Sigmoid colon (tissue), 6 donors: ENCODE measurements at regions not wholly inside any gene's neighbourhood (a gene's known extent, or its start where the extent isn't known, plus 50 kb on each side); places are given as distances from the start of the nearest gene placed in this dataset.

Experiments used
- DNase-seq: peaks from one replicate; pipeline ENCODE4 v3.0.0-alpha.2; 2019
- H3K27ac ChIP-seq, 4 donors: fragments of 200-600 bp; sonication (generic); one replicate each; pipeline ENCODE4 v1.5.1; 2016 to 2019; ENCODE audit warnings: mild to moderate bottlenecking in 1 of 4
- H3K27me3 ChIP-seq, 3 donors: fragments of 200-600 bp; sonication (generic); one replicate each; pipeline ENCODE4 v1.5.1; 2019; ENCODE audit warnings: mild to moderate bottlenecking in 1 of 3
- H3K36me3 ChIP-seq, 4 donors: fragments of 200-600 bp; sonication (generic); one replicate each; pipeline ENCODE4 v1.5.1; 2016 to 2019
- H3K4me1 ChIP-seq, 4 donors: fragments of 200-600 bp; sonication (generic); one replicate each; pipeline ENCODE4 v1.5.1; 2017 to 2019
- H3K4me3 ChIP-seq, 4 donors: fragments of 200-600 bp; sonication (generic); one replicate each; pipeline ENCODE4 v1.5.1; 2017 to 2019; ENCODE audit warnings: mild to moderate bottlenecking in 2 of 4, moderate library complexity in 1 of 4
- H3K9me3 ChIP-seq, 4 donors: fragments of 200-600 bp in 3 of 4; sonication (generic) in 3 of 4; one replicate each; pipeline versions ENCODE4 v1.5.1 to v1.6.1; 2013 to 2019
- CTCF ChIP-seq, 4 experiments: fragments of 450-650 bp in 3 of 4; fragments of 200-600 bp in 1 of 4; IDR thresholded peaks; one replicate each; pipeline ENCODE4 v1.5.1; 2016 to 2019; ENCODE audit warnings: antibody characterized with exemption in 4 of 4, mild to moderate bottlenecking in 3 of 4, moderate library complexity in 2 of 4
- EP300 ChIP-seq, 4 donors: sonication (generic); formaldehyde crosslinking; IDR thresholded peaks; one replicate each; pipeline ENCODE4 v1.6.1; 2017; ENCODE audit warnings: antibody characterized with exemption in 4 of 4
- POLR2A ChIP-seq, 2 donors: fragments of 450-650 bp; IDR thresholded peaks; one replicate each; pipeline ENCODE4 v1.6.1; 2016; ENCODE audit warnings: antibody characterized with exemption in 2 of 2, mild to moderate bottlenecking in 2 of 2, moderate library complexity in 2 of 2
- POLR2AphosphoS5 ChIP-seq, 4 donors: sonication (generic); formaldehyde crosslinking; IDR thresholded peaks; one replicate each; pipeline ENCODE4 v1.6.1; 2017; ENCODE audit warnings: antibody characterized with exemption in 4 of 4
- WGBS, 2 donors: extraction: QIAGEN DNeasy Blood & Tissue Kit; methylation state at CpG; one replicate each; pipeline ENCODE4 v1.1.7; 2013; 5-methylcytosine and 5-hydroxymethylcytosine counted together
- intact Hi-C: fragments of 100-400 bp; cut with DNase I; formaldehyde crosslinking; loops from one replicate; pipeline ENCODE4 v1.15.1; 2023
- donor health status: healthy with polysubstance abuse.
- donor health status: healthy.

- H3K9me3 ChIP-seq, result no peaks in the 10 kb centered on the region
- intact Hi-C loops, result no loop called here
- no peaks in the 10 kb centered on the region for H3K27me3 ChIP-seq
- no peaks in the 10 kb centered on the region for H3K36me3 ChIP-seq
- H3K4me1 ChIP-seq, result no peaks in the 10 kb centered on the region
- DNase-seq, result no peak
- H3K4me3 ChIP-seq, result no peak overlapping the region
- TF ChIP-seq CTCF (IDR thresholded peaks at IDR 0.05) (no peak), EP300 (IDR thresholded peaks at IDR 0.05) (no peak), POLR2A (IDR thresholded peaks at IDR 0.05) (no peak), POLR2AphosphoS5 (IDR thresholded peaks at IDR 0.05) (no peak)
- H3K27ac ChIP-seq, result no peak overlapping the region
Measured at GRCh38 chr11:37323843-37324242, 725.8 kb upstream of the RAG2 start.

- Histone ChIP-seq H3K4me1 (no peaks in the 10 kb centered on the region), H3K36me3 (no peaks in the 10 kb centered on the region), H3K27ac (no peak overlapping the region), H3K4me3 (no peak overlapping the region), H3K27me3 (no peaks in the 10 kb centered on the region), H3K9me3 (no peaks in the 10 kb centered on the region)
- DNase-seq, result no peak
- intact Hi-C loops, result no loop called here
- no peak for TF ChIP-seq EP300 (IDR thresholded peaks at IDR 0.05)
- TF ChIP-seq POLR2A (IDR thresholded peaks at IDR 0.05), result no peak
- no peak for TF ChIP-seq CTCF (IDR thresholded peaks at IDR 0.05)
- no peak for TF ChIP-seq POLR2AphosphoS5 (IDR thresholded peaks at IDR 0.05)
- WGBS, 2 donors, result 59 to 72% methylated on average over 8 of the region's 8 CpGs
Measured at GRCh38 chr11:37322333-37323194, 724.5 kb upstream of the RAG2 start.

GRCh38 chr11:37320921-37321320 lies 722.9 kb upstream of the RAG2 start:
- intact Hi-C loops, result no loop called here

GRCh38 chr11:37317803-37318202 lies 719.8 kb upstream of the RAG2 start:
- Histone ChIP-seq H3K36me3 (no peaks in the 10 kb centered on the region), H3K4me1 (no peaks in the 10 kb centered on the region), H3K4me3 (no peak overlapping the region), H3K9me3 (no peaks in the 10 kb centered on the region), H3K27me3 (no peaks in the 10 kb centered on the region), H3K27ac (no peak overlapping the region)
- WGBS, 2 donors, result 53 to 79% methylated on average over 1 of the region's 1 CpG
- intact Hi-C loops, result no loop called here
- no peak for DNase-seq
- TF ChIP-seq CTCF (IDR thresholded peaks at IDR 0.05), result no peak
- no peak for TF ChIP-seq POLR2A (IDR thresholded peaks at IDR 0.05)
- TF ChIP-seq EP300 (IDR thresholded peaks at IDR 0.05), result no peak
- TF ChIP-seq POLR2AphosphoS5 (IDR thresholded peaks at IDR 0.05), result no peak

More at GRCh38 chr11:37320921-37321320, 722.9 kb upstream of the RAG2 start:
- Histone ChIP-seq H3K4me1 (no peaks in the 10 kb centered on the region), H3K36me3 (no peaks in the 10 kb centered on the region), H3K9me3 (no peaks in the 10 kb centered on the region), H3K27ac (no peak overlapping the region), H3K27me3 (no peaks in the 10 kb centered on the region), H3K4me3 (no peak overlapping the region)
- TF ChIP-seq POLR2A (IDR thresholded peaks at IDR 0.05) (no peak), POLR2AphosphoS5 (IDR thresholded peaks at IDR 0.05) (no peak), EP300 (IDR thresholded peaks at IDR 0.05) (no peak), CTCF (IDR thresholded peaks at IDR 0.05) (no peak)
- no peak for DNase-seq

- DNase-seq, result no peak
- Histone ChIP-seq H3K4me1 (no peaks in the 10 kb centered on the region), H3K9me3 (no peaks in the 10 kb centered on the region), H3K36me3 (no peaks in the 10 kb centered on the region), H3K27ac (no peak overlapping the region), H3K27me3 (no peaks in the 10 kb centered on the region), H3K4me3 (no peak overlapping the region)
- 71 to 74% methylated on average over 2 of the region's 2 CpGs for WGBS, 2 donors
- intact Hi-C loops, result no loop called here
- no peak for TF ChIP-seq EP300 (IDR thresholded peaks at IDR 0.05)
- no peak for TF ChIP-seq CTCF (IDR thresholded peaks at IDR 0.05)
- no peak for TF ChIP-seq POLR2A (IDR thresholded peaks at IDR 0.05)
- no peak for TF ChIP-seq POLR2AphosphoS5 (IDR thresholded peaks at IDR 0.05)
Measured at GRCh38 chr11:37313266-37313665, 715.2 kb upstream of the RAG2 start.
